ENCODE measurements at regions not wholly inside any gene's neighbourhood (a gene's known extent, or its start where the extent isn't known, plus 50 kb on each side); places are given as distances from the start of the nearest gene placed in this dataset.
"Not testable (repeated sequence)": the region's sequence is repeated elsewhere in the genome, so short reads cannot be mapped to it uniquely, and the experiment has no call there.

GRCh38 chr3:63135367-63135766 lies 142.7 kb upstream of the SYNPR start:
- no peak overlapping the region for H3K4me3 ChIP-seq (ENCODE audit: low read depth, low read length)

DNA sequence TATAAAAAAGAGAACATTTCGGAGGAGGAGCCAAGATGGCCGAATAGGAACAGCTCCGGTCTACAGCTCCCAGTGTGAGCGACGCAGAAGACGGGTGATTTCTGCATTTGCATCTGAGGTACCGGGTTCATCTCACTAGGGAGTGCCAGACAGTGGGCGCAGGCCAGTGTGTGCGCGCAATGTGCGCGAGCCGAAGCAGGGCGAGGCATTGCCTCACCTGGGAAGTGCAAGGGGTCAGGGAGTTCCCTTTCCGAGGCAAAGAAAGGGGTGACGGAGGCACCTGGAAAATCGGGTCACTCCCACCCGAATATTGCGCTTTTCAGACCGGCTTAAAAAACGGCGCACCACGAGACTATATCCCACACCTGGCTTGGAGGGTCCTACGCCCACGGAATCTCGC lies 141.9 kb upstream of the SYNPR start:
- not testable (repeated sequence) for H3K4me3 ChIP-seq (ENCODE audit: low read depth, low read length); DNase-seq (ENCODE audit: low read depth)

More at GRCh38 chr3:63135367-63135766, 142.7 kb upstream of the SYNPR start:
- TF ChIP-seq, protein P1, sequence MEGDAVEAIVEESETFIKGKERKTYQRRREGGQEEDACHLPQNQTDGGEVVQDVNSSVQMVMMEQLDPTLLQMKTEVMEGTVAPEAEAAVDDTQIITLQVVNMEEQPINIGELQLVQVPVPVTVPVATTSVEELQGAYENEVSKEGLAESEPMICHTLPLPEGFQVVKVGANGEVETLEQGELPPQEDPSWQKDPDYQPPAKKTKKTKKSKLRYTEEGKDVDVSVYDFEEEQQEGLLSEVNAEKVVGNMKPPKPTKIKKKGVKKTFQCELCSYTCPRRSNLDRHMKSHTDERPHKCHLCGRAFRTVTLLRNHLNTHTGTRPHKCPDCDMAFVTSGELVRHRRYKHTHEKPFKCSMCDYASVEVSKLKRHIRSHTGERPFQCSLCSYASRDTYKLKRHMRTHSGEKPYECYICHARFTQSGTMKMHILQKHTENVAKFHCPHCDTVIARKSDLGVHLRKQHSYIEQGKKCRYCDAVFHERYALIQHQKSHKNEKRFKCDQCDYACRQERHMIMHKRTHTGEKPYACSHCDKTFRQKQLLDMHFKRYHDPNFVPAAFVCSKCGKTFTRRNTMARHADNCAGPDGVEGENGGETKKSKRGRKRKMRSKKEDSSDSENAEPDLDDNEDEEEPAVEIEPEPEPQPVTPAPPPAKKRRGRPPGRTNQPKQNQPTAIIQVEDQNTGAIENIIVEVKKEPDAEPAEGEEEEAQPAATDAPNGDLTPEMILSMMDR (conservative IDR thresholded peaks at IDR 0.05; ENCODE audit: low read depth, low read length): no peak
- no peak for DNase-seq (ENCODE audit: low read depth)

GRCh38 chr3:63142681-63143080 lies 135.4 kb upstream of the SYNPR start:
- no peak for DNase-seq (ENCODE audit: low read depth)
- H3K4me3 ChIP-seq (ENCODE audit: low read depth, low read length): no peak overlapping the region
- TF ChIP-seq, protein P1 (conservative IDR thresholded peaks at IDR 0.05; ENCODE audit: low read depth, low read length): no peak

DNA sequence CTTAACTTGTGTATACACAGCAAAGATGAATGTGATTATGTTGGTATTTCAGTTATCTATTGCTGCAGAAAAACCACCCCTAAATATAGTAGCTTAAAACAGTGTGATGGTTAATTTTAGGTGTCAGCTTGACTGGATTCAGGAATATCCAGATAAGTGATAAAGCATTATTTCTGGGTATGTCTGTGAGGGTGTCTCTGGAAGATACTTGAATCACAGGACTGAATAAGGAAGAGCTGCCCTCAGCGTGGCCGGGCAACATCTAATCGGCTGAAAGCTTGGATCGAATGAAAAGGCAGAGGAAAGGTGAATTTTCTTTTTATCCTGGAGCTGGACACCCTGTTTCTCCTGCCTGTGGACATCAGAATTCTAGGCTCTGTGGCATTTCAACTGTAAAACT lies 132.0 kb upstream of the SYNPR start:
- TF ChIP-seq, protein P1 (conservative IDR thresholded peaks at IDR 0.05; ENCODE audit: low read depth, low read length): no peak
- DNase-seq (ENCODE audit: low read depth): no peak
- no peak overlapping the region for H3K4me3 ChIP-seq (ENCODE audit: low read depth, low read length)

GRCh38 chr3:63150880-63151279 lies 127.2 kb upstream of the SYNPR start:
- H3K4me3 ChIP-seq (ENCODE audit: low read depth, low read length): no peak overlapping the region
- TF ChIP-seq, protein P1 (conservative IDR thresholded peaks at IDR 0.05; ENCODE audit: low read depth, low read length): no peak
- no peak for DNase-seq (ENCODE audit: low read depth)

- H3K4me3 ChIP-seq (ENCODE audit: low read depth, low read length): no peak overlapping the region
- TF ChIP-seq, protein P1 (conservative IDR thresholded peaks at IDR 0.05; ENCODE audit: low read depth, low read length): no peak
- DNase-seq (ENCODE audit: low read depth): no peak
Measured at GRCh38 chr3:63151897-63152296, 126.2 kb upstream of the SYNPR start.

- TF ChIP-seq, protein P1 (conservative IDR thresholded peaks at IDR 0.05; ENCODE audit: low read depth, low read length): no peak
- H3K4me3 ChIP-seq (ENCODE audit: low read depth, low read length): no peak overlapping the region
- DNase-seq (ENCODE audit: low read depth): no peak
Measured at GRCh38 chr3:63159764-63160163, 118.3 kb upstream of the SYNPR start.

GRCh38 chr3:63167113-63167512 lies 111.0 kb upstream of the SYNPR start:
- no peak for DNase-seq (ENCODE audit: low read depth)
- TF ChIP-seq, protein P1 (conservative IDR thresholded peaks at IDR 0.05; ENCODE audit: low read depth, low read length): no peak
- no peak overlapping the region for H3K4me3 ChIP-seq (ENCODE audit: low read depth, low read length)

Data from epithelial cell of proximal tubule (primary cell).